Fibroblast of pulmonary artery (primary cell): ENCODE measurements at regions not wholly inside any gene's neighbourhood (a gene's known extent, or its start where the extent isn't known, plus 50 kb on each side); places are given as distances from the start of the nearest gene placed in this dataset.

Experiments
- DNase-seq: peaks from one replicate; pipeline ENCODE4 v3.0.0-alpha.2; 2010; ENCODE audit warnings: low read depth
- H3K4me3 ChIP-seq: replicated peaks from 2 replicates; pipeline ENCODE4 v1.5.1; 2011; ENCODE audit warnings: low read depth, mild to moderate bottlenecking, control low read depth, low read length, moderate library complexity
- CTCF ChIP-seq: IDR thresholded peaks from 2 replicates; pipeline ENCODE4 v1.5.1; 2011; ENCODE audit warnings: mild to moderate bottlenecking, control low read depth, low read length, inconsistent platforms; ENCODE audit errors: missing control alignments

DNA sequence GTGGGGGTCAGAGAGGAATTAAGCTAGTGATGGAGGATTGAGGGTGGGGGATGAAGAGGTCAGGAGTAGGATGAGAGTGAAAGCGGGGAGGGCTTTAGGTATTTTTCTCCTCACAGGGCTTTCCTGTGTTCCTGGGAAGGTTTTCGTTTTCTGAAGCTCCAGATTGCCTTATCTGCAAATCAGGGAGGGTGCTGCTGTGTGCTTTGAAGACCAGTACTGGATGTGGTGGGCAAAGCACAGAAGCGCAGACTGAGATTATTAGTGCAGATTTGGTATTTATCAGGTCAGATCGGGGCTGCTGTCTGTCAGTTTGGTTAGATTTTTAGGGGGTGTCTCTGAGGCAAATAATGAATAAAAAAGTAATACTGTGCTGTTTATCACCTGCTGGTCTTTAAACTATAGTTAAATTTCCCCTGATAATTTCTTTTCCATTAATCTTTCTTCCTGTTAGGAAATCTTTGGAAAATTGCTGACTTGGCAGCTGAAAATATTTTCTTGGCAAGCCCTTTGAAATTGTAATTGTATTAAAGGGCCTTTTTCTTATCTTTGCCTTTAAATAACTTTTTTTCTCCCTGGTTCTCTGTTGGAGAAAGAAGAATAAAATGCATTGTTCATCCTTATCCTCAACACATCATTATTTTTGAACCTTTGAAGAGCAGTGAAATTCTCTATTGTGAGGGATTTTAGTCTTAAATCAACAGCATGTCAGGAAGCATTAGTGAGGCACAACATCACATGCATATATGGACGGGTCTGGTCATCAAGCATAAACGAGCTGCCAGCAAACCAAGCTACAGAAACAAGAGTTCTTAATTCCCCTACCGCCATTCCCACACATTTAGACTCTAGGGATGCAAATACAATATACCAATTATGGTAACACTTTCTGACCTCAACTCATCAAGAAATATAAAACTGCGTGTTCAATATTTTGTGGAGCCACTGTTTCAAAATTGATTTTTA lies 139.6 kb downstream of the S1PR1 start:
- TF ChIP-seq CTCF: no peak
- peak; percentile 10 for DNase-seq
- H3K4me3 ChIP-seq: no peak overlapping the region

GRCh38 chr1:101377084-101377835 lies 140.4 kb downstream of the S1PR1 start:
- TF ChIP-seq CTCF: no peak
- H3K4me3 ChIP-seq: no peak overlapping the region
- no peak for DNase-seq

- TF ChIP-seq CTCF: no peak
- no peak for DNase-seq
- no peak overlapping the region for H3K4me3 ChIP-seq
Observed at GRCh38 chr1:101379037-101379436, 142.2 kb downstream of the S1PR1 start.

- no peak for TF ChIP-seq CTCF
- no peak overlapping the region for H3K4me3 ChIP-seq
- DNase-seq: no peak
Observed at GRCh38 chr1:101379950-101380349, 143.1 kb downstream of the S1PR1 start.

GRCh38 chr1:101382135-101382534 lies 145.3 kb downstream of the S1PR1 start:
- no peak for TF ChIP-seq CTCF
- H3K4me3 ChIP-seq: no peak overlapping the region
- DNase-seq: no peak

- TF ChIP-seq CTCF: no peak
- no peak overlapping the region for H3K4me3 ChIP-seq
- DNase-seq: peak; percentile 13
Observed at GRCh38 chr1:101388904-101389546, 152.2 kb downstream of the S1PR1 start.
